PC-9 (cell line): ENCODE measurements at regions not wholly inside any gene's neighbourhood (a gene's known extent, or its start where the extent isn't known, plus 50 kb on each side); places are given as distances from the start of the nearest gene placed in this dataset.

Source experiments
- BruUV-seq: library from RNA; stranded (reverse); fragments of 400-500 nt; replicated peaks from 2 replicates; lab custom pipeline; 2021; lab: Mats Ljungman, UMichigan
- CTCF ChIA-PET: fragments of 300-600 bp; sonication (Branson Sonifier 250); formaldehyde crosslinking; loops from one replicate; lab custom pipeline; 2022; ENCODE audit warnings: antibody characterized with exemption; lab: Charles Lee
- POLR2A ChIA-PET: fragments of 300-600 bp; sonication (Branson Sonifier 250); formaldehyde crosslinking; loops from one replicate; lab custom pipeline; 2022; ENCODE audit warnings: antibody characterized with exemption; ENCODE audit not compliant: unreplicated experiment; lab: Charles Lee
- DNase-seq, 2 experiments: peaks; one replicate each; pipeline versions ENCODE4 v3.0.0 to v3.0.0-alpha.2; 2015 to 2022; ENCODE audit warnings: mixed read lengths in 1 of 2
- H2AFZ ChIP-seq: fragments of 200-600 bp; sonication (generic); 2 replicates; pipeline ENCODE4 v1.8.1; 2017; ENCODE audit warnings: antibody characterized with exemption
- H3F3A ChIP-seq: fragments of 200-600 bp; sonication (generic); 2 replicates; pipeline ENCODE4 v1.8.1; 2017; ENCODE audit warnings: antibody characterized with exemption, mild to moderate bottlenecking, low read depth; ENCODE audit not compliant: insufficient read depth
- H3K27ac ChIP-seq: fragments of 200-600 bp; sonication (generic); 2 replicates; pipeline ENCODE4 v1.6.1; 2016; ENCODE audit warnings: mixed run types
- H3K27me3 ChIP-seq: fragments of 200-600 bp; sonication (generic); 2 replicates; pipeline ENCODE4 v1.6.1; 2016; ENCODE audit warnings: low read depth, mixed run types; ENCODE audit not compliant: insufficient read depth
- H3K36me3 ChIP-seq: fragments of 200-600 bp; sonication (generic); 2 replicates; pipeline ENCODE4 v1.6.1; 2016; ENCODE audit warnings: low read depth, mixed run types
- H3K4me1 ChIP-seq: fragments of 200-600 bp; sonication (generic); replicated peaks from 2 replicates; pipeline ENCODE4 v1.6.1; 2016; ENCODE audit warnings: mixed run types; ENCODE audit not compliant: insufficient read depth
- H3K4me2 ChIP-seq: fragments of 200-600 bp; sonication (generic); 2 replicates; pipeline ENCODE4 v1.6.1; 2017; ENCODE audit warnings: mixed run types
- H3K4me3 ChIP-seq: fragments of 200-600 bp; sonication (generic); 2 replicates; pipeline ENCODE4 v1.6.1; 2016; ENCODE audit warnings: mixed run types
- H3K79me2 ChIP-seq: fragments of 200-600 bp; sonication (generic); 2 replicates; pipeline ENCODE4 v1.6.1; 2017; ENCODE audit warnings: low read depth, mixed run types
- H3K9me2 ChIP-seq: fragments of 200-600 bp; sonication (generic); 2 replicates; pipeline ENCODE4 v1.8.1; 2017; ENCODE audit warnings: mild to moderate bottlenecking; ENCODE audit not compliant: insufficient read depth
- H3K9me3 ChIP-seq: fragments of 200-600 bp; sonication (generic); 2 replicates; pipeline ENCODE4 v1.8.1; 2016; ENCODE audit warnings: low read depth; ENCODE audit not compliant: insufficient read depth
- H4K20me1 ChIP-seq: fragments of 200-600 bp; sonication (generic); 2 replicates; pipeline ENCODE4 v1.8.1; 2017; ENCODE audit not compliant: insufficient read depth
- EZH2 ChIP-seq: fragments of 200-600 bp; sonication (generic); IDR thresholded peaks from 2 replicates; pipeline ENCODE4 v1.8.0; 2017; ENCODE audit warnings: antibody characterized with exemption, low read depth
- intact Hi-C: fragments of 100-400 bp; cut with micrococcal nuclease; formaldehyde crosslinking; loops from one replicate; pipeline ENCODE4 v1.10.0; 2022; ENCODE audit not compliant: unreplicated experiment
- TF ChIP-seq, protein P1 (sequence below): fragments of 200-600 bp; sonication (generic); conservative IDR thresholded peaks from 2 replicates; pipeline ENCODE4 v1.6.1; 2017; ENCODE audit warnings: mixed run types, antibody characterized with exemption, mild to moderate bottlenecking, moderate library complexity

DNA sequence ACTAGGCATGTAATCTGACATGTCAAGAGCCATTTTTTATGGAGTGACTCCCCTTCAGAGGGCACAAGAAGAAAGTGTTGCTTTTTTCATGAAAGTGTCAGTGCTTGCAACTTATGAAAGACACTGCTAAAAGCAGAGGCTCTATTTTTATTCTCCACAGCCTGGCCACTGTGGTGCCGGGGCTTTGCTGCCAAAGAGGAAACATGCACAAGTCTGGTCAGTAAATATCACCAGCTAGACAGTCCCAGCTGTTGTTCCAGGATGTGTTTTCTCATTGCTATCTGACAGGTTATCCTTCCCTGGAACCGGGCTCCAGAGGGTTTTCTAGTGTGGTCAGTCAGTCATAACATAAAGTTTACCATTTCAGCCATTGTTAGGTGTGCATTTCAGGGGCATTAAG, 180.7 kb upstream of the PITRM1 start:
- Histone ChIP-seq H3K4me3 (no peak overlapping the region), H2AFZ (no peak overlapping the region), H3K9me2 (no peaks in the 10 kb centered on the region), H4K20me1 (no peaks in the 10 kb centered on the region), H3K4me2 (no peak overlapping the region), H3K27ac (no peak overlapping the region), H3K36me3 (no peaks in the 10 kb centered on the region), H3K27me3 (no peaks in the 10 kb centered on the region), H3F3A (no peaks in the 10 kb centered on the region), H3K4me1 (no peaks in the 10 kb centered on the region), H3K9me3 (no peaks in the 10 kb centered on the region), H3K79me2 (no peaks in the 10 kb centered on the region)
- intact Hi-C loops: no loop called here
- ChIA-PET CTCF (no interaction called here), POLR2A (no interaction called here)
- TF ChIP-seq EZH2: no peak
- TF ChIP-seq, protein P1, sequence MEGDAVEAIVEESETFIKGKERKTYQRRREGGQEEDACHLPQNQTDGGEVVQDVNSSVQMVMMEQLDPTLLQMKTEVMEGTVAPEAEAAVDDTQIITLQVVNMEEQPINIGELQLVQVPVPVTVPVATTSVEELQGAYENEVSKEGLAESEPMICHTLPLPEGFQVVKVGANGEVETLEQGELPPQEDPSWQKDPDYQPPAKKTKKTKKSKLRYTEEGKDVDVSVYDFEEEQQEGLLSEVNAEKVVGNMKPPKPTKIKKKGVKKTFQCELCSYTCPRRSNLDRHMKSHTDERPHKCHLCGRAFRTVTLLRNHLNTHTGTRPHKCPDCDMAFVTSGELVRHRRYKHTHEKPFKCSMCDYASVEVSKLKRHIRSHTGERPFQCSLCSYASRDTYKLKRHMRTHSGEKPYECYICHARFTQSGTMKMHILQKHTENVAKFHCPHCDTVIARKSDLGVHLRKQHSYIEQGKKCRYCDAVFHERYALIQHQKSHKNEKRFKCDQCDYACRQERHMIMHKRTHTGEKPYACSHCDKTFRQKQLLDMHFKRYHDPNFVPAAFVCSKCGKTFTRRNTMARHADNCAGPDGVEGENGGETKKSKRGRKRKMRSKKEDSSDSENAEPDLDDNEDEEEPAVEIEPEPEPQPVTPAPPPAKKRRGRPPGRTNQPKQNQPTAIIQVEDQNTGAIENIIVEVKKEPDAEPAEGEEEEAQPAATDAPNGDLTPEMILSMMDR: no peak
- no TSS peak for BruUV-seq
- DNase-seq: no peak

DNA sequence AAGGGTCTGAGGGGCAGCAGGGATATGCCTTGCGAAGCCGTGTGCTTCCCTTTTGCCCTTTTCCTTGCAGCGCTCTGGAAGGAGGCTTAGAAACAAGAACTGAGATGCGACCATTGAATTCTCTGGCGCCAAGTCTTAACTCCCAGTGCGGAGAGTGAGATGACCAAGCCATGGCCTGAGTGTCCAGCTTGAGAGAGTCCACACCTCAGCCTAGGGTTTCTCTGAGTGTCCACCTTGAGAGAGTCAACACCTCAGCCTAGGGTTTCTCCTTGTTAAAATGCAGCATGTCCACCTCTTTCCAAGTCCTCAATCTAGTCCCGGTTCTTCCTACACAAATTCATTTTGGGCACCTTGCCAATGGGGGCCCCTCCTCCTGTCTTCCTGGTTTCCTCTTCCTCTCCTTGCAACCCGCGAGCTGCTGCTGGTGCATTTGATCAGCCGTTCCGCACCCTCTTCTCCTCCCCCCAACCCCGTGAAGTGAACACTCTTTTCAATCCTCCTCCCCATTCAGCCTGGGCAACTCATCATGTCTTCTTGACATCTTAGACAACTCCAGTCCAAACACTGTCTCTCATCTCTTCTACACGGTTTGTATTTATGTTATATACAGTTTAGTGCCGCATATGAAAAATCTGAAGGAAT, 178.2 kb upstream of the PITRM1 start:
- no peak overlapping the region for H3K27ac ChIP-seq
- H3K9me2 ChIP-seq: no peaks in the 10 kb centered on the region
- no peak overlapping the region for H3K4me2 ChIP-seq
- no peak overlapping the region for H3K4me3 ChIP-seq
- H3F3A ChIP-seq: no peaks in the 10 kb centered on the region
- intact Hi-C loops: no loop called here
- H3K9me3 ChIP-seq: no peaks in the 10 kb centered on the region
- no peak overlapping the region for H2AFZ ChIP-seq
- BruUV-seq: no TSS peak
- no peaks in the 10 kb centered on the region for H3K79me2 ChIP-seq
- H3K4me1 ChIP-seq: no peaks in the 10 kb centered on the region
- no peaks in the 10 kb centered on the region for H3K27me3 ChIP-seq
- TF ChIP-seq, protein P1: no peak
- no peak for TF ChIP-seq EZH2
- H3K36me3 ChIP-seq: no peaks in the 10 kb centered on the region
- ChIA-PET POLR2A (no interaction called here), CTCF (no interaction called here)
- H4K20me1 ChIP-seq: no peaks in the 10 kb centered on the region
- no peak for DNase-seq

DNA sequence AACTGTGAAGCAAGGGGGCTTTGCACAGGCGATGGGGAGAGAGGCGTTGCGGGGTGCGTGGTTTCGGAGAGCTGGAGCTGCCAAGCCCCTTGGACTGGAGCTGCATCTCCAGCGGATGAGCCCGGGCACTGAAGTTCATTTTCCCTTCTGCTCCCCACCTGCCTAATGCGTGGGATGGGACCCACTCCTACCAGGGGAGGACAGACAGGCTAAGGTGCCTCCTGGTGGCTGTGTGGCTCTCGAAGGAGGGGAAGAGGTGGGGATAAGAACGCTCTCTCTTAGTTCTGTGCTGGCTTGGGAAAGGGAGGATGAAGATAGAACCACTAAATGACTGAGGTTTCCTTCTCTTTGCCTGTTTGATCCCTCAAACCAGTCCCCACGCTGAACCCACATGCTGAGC, 177.6 kb upstream of the PITRM1 start:
- TF ChIP-seq EZH2: no peak
- TF ChIP-seq, protein P1: no peak
- POLR2A ChIA-PET: no interaction called here
- no peaks in the 10 kb centered on the region for H3K9me2 ChIP-seq
- H3K4me1 ChIP-seq: no peaks in the 10 kb centered on the region
- no peaks in the 10 kb centered on the region for H3K36me3 ChIP-seq
- H4K20me1 ChIP-seq: no peaks in the 10 kb centered on the region
- H3K27me3 ChIP-seq: no peaks in the 10 kb centered on the region
- no peaks in the 10 kb centered on the region for H3K79me2 ChIP-seq
- intact Hi-C loops: no loop called here
- DNase-seq: no peak
- no peak overlapping the region for H2AFZ ChIP-seq
- H3K27ac ChIP-seq: no peak overlapping the region
- H3K9me3 ChIP-seq: no peaks in the 10 kb centered on the region
- H3F3A ChIP-seq: no peaks in the 10 kb centered on the region
- H3K4me2 ChIP-seq: no peak overlapping the region
- CTCF ChIA-PET: no interaction called here
- no TSS peak for BruUV-seq
- H3K4me3 ChIP-seq: no peak overlapping the region
